ENCODE measurements at regions not wholly inside any gene's neighbourhood (a gene's known extent, or its start where the extent isn't known, plus 50 kb on each side); places are given as distances from the start of the nearest gene placed in this dataset.

DNA sequence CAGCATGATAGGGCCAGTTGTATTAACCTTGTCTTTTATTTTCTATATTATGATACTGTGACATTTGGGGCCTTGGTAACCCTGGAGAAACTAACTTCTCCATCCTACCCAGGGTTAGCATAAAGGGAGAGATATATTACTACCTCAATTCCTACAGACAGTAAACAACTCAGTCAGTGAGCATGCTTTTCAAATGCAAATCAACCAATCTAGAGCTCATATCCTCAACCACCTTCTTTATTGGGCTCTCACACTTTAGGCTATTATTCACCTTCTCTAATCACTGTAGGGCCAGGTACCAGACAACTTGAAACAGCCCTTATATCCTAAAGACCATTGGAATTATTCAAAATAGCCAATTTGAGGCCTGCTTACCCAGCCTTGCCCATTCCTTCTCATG lies 477.6 kb downstream of the PTPRC start:
- TF ChIP-seq, protein P1, sequence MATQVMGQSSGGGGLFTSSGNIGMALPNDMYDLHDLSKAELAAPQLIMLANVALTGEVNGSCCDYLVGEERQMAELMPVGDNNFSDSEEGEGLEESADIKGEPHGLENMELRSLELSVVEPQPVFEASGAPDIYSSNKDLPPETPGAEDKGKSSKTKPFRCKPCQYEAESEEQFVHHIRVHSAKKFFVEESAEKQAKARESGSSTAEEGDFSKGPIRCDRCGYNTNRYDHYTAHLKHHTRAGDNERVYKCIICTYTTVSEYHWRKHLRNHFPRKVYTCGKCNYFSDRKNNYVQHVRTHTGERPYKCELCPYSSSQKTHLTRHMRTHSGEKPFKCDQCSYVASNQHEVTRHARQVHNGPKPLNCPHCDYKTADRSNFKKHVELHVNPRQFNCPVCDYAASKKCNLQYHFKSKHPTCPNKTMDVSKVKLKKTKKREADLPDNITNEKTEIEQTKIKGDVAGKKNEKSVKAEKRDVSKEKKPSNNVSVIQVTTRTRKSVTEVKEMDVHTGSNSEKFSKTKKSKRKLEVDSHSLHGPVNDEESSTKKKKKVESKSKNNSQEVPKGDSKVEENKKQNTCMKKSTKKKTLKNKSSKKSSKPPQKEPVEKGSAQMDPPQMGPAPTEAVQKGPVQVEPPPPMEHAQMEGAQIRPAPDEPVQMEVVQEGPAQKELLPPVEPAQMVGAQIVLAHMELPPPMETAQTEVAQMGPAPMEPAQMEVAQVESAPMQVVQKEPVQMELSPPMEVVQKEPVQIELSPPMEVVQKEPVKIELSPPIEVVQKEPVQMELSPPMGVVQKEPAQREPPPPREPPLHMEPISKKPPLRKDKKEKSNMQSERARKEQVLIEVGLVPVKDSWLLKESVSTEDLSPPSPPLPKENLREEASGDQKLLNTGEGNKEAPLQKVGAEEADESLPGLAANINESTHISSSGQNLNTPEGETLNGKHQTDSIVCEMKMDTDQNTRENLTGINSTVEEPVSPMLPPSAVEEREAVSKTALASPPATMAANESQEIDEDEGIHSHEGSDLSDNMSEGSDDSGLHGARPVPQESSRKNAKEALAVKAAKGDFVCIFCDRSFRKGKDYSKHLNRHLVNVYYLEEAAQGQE (IDR thresholded peaks at IDR 0.05; ENCODE audit: insufficient read depth in 1 of 2, low read depth in 2 of 2, low read length in 2 of 2), result no peak
- no peak for TF ChIP-seq TAF1 (IDR thresholded peaks at IDR 0.05; ENCODE audit: borderline replicate concordance, insufficient read depth, low read length)
- no peak for TF ChIP-seq POLR2AphosphoS5 (IDR thresholded peaks at IDR 0.05; ENCODE audit: low read depth, low read length)
- TF ChIP-seq FOXP2 (optimal IDR thresholded peaks at IDR 0.05; ENCODE audit: borderline replicate concordance, extremely low read depth, extremely low read length, insufficient read depth), result no peak
- TF ChIP-seq SIN3A (IDR thresholded peaks at IDR 0.05; ENCODE audit: borderline replicate concordance, insufficient read depth, low read length), result no peak

DNA sequence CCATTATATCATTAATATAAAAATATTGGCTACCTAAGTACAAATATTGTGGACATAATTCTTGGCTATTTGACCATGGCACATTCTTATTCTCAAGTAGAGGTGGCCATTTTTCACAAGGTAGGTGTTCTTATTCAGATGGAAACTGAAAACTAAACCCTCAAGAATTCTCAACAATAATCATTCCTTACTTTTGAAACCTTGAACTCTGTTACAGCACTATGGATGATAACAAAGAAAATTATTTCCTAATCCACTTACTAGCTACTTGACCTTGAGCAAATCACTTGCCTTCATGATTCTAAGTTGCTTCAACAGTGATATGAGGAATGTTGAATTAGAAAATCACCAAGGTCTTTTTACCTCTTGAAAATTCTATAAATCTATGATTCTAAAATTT lies 482.2 kb downstream of the PTPRC start:
- no peak for TF ChIP-seq SIN3A (IDR thresholded peaks at IDR 0.05; ENCODE audit: borderline replicate concordance, insufficient read depth, low read length)
- TF ChIP-seq, protein P1 (IDR thresholded peaks at IDR 0.05; ENCODE audit: insufficient read depth in 1 of 2, low read depth in 2 of 2, low read length in 2 of 2), result no peak
- TF ChIP-seq FOXP2 (optimal IDR thresholded peaks at IDR 0.05; ENCODE audit: borderline replicate concordance, extremely low read depth, extremely low read length, insufficient read depth), result no peak
- no peak for TF ChIP-seq TAF1 (IDR thresholded peaks at IDR 0.05; ENCODE audit: borderline replicate concordance, insufficient read depth, low read length)
- TF ChIP-seq POLR2AphosphoS5 (IDR thresholded peaks at IDR 0.05; ENCODE audit: low read depth, low read length), result no peak

DNA sequence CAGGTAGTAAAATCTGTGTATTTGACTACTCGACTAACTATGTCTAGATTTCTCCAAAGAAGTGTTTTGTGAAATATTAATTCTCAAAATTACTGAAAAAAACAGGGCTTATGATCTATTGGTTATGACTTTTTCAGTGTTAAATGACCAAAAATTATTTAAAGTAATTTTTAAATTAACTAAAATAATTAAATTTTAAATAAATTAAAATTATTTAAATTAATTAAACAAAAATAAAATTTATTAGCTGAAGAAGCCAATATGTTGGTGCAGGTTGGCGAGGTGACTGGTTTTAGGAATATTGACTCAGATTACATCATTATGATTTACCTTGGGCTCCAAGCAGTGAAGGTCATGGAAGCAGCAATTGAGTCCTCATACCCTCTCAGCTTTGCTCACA lies 483.2 kb downstream of the PTPRC start:
- no peak for TF ChIP-seq TAF1 (IDR thresholded peaks at IDR 0.05; ENCODE audit: borderline replicate concordance, insufficient read depth, low read length)
- TF ChIP-seq, protein P1 (IDR thresholded peaks at IDR 0.05; ENCODE audit: insufficient read depth in 1 of 2, low read depth in 2 of 2, low read length in 2 of 2), result no peak
- no peak for TF ChIP-seq SIN3A (IDR thresholded peaks at IDR 0.05; ENCODE audit: borderline replicate concordance, insufficient read depth, low read length)
- TF ChIP-seq POLR2AphosphoS5 (IDR thresholded peaks at IDR 0.05; ENCODE audit: low read depth, low read length), result no peak
- no peak for TF ChIP-seq FOXP2 (optimal IDR thresholded peaks at IDR 0.05; ENCODE audit: borderline replicate concordance, extremely low read depth, extremely low read length, insufficient read depth)

DNA sequence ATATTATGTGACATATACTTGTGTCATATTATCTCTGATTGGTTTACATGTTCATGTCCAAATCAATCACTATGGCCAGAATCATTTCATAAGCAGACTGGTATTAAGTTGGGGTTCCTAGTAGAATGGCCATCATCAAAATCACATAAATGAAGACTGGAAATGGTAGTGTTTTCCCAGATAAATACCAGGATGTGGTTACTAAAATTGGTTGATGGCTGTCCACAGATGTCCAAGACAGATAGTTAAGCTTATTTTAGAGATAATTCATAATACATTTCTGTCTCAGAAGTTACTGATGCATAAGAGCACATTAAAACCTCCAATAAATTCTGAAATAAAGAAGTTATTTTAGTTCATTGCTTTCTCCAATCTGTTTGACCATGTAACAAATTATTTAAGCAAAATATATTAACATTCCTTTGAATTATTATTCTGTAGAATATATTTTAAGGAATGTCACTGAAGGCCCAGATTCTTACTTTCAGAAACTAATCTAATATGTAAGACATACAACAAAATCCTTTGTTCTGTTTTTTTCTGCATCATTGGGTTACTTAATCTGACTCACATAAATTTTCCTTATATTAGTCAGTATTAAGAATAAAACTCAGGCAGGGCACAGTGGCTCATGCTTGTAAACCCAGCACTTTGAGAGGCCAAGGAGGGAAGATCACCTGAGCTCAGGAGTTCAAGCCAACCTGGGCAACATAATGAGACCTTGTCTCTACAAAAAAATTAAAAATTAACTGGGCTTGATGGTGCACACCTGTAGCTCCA lies 483.9 kb downstream of the PTPRC start:
- TF ChIP-seq FOXP2 (optimal IDR thresholded peaks at IDR 0.05; ENCODE audit: borderline replicate concordance, extremely low read depth, extremely low read length, insufficient read depth), result no peak
- no peak for TF ChIP-seq POLR2AphosphoS5 (IDR thresholded peaks at IDR 0.05; ENCODE audit: low read depth, low read length)
- no peak for TF ChIP-seq TAF1 (IDR thresholded peaks at IDR 0.05; ENCODE audit: borderline replicate concordance, insufficient read depth, low read length)
- TF ChIP-seq SIN3A (IDR thresholded peaks at IDR 0.05; ENCODE audit: borderline replicate concordance, insufficient read depth, low read length), result no peak
- TF ChIP-seq, protein P1 (IDR thresholded peaks at IDR 0.05; ENCODE audit: insufficient read depth in 1 of 2, low read depth in 2 of 2, low read length in 2 of 2), result no peak

All from PFSK-1 (cell line).